Esophagus squamous epithelium (tissue), 5 donors: ENCODE measurements at regions not wholly inside any gene's neighbourhood (a gene's known extent, or its start where the extent isn't known, plus 50 kb on each side); places are given as distances from the start of the nearest gene placed in this dataset.
"Not testable (repeated sequence)": the region's sequence is repeated elsewhere in the genome, so short reads cannot be mapped to it uniquely, and the experiment has no call there.

ENCODE experiments used
- DNase-seq: peaks from one replicate; lab custom pipeline; 2025; lab: John Stamatoyannopoulos, UW
- H3K27ac ChIP-seq, 4 donors: fragments of 200-600 bp; sonication (generic); one replicate each; pipeline ENCODE4 v1.5.1; 2016 to 2019; ENCODE audit warnings: mild to moderate bottlenecking in 1 of 4
- H3K27me3 ChIP-seq, 4 donors: fragments of 200-600 bp; sonication (generic); 1 replicate in 3 of 4; 2 replicates in 1 of 4; pipeline versions ENCODE4 v1.5.1 to v1.6.0; 2017 to 2021; ENCODE audit warnings: antibody characterized with exemption in 1 of 4
- H3K36me3 ChIP-seq, 3 donors: fragments of 200-600 bp; sonication (generic); one replicate each; pipeline ENCODE4 v1.5.1; 2016 to 2019
- H3K4me1 ChIP-seq, 3 donors: fragments of 200-600 bp; sonication (generic); one replicate each; pipeline ENCODE4 v1.5.1; 2017 to 2019
- H3K4me3 ChIP-seq, 4 donors: fragments of 200-600 bp; sonication (generic); 1 replicate in 3 of 4; 2 replicates in 1 of 4; pipeline ENCODE4 v1.5.1; 2016 to 2019; ENCODE audit warnings: mild to moderate bottlenecking in 2 of 4, moderate library complexity in 1 of 4
- H3K9me3 ChIP-seq, 3 donors: fragments of 200-600 bp; sonication (generic); one replicate each; pipeline ENCODE4 v1.5.1; 2016 to 2019
- POLR2A ChIP-seq, 4 donors: fragments of 450-650 bp; IDR thresholded peaks; one replicate each; pipeline ENCODE4 v1.6.1; 2017; ENCODE audit warnings: antibody characterized with exemption in 4 of 4, mild to moderate bottlenecking in 4 of 4, moderate library complexity in 3 of 4
- WGBS, 2 donors: methylation state at CpG; one replicate each; pipeline ENCODE4 v1.1.5; 2018; 5-methylcytosine and 5-hydroxymethylcytosine counted together
- intact Hi-C: fragments of 100-400 bp; cut with DNase I; formaldehyde crosslinking; loops from one replicate; pipeline ENCODE4 v1.15.0; 2022
- TF ChIP-seq, protein P1 (sequence below), 6 experiments: fragments of 450-650 bp in 4 of 6; fragments of 200-600 bp in 2 of 6; sonication (generic) in 2 of 6; IDR thresholded peaks; one replicate each; pipeline ENCODE4 v1.5.1; 2016 to 2019; ENCODE audit warnings: antibody characterized with exemption in 6 of 6, mild to moderate bottlenecking in 4 of 6, moderate library complexity in 4 of 6
- donor health status: DM: yes; HTN: yes; CAD: no.

DNA sequence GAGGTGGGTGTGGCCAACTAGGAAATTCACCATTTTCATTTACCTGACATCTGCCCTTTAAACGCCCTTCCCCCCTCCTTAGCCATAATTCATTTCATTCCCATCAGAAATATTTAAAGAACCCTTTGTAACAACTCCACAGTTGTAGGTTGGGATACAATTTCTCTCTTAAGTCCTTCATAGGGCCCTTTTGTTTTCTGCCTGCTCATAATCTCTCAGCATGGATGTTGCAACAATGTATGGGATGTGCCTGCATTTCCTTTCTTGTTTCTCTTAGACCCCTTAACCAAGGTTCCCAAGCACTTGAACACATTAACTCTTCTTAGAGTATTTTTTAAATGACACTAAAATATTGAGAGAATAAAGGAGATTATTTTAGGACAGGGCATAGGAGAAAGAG is 51.7 kb upstream of the MYO10 start:
- Histone ChIP-seq H3K36me3 (no peaks in the 10 kb centered on the region), H3K27ac (no peak overlapping the region), H3K4me3 (no peak overlapping the region), H3K27me3 (no peaks in the 10 kb centered on the region), H3K9me3 (no peaks in the 10 kb centered on the region), H3K4me1 (no peaks in the 10 kb centered on the region)
- intact Hi-C loops: no loop called here
- 50 to 66% methylated on average over 1 of the region's 1 CpG for WGBS, 2 donors
- DNase-seq: no peak
- no peak for TF ChIP-seq POLR2A (IDR thresholded peaks at IDR 0.05)
- TF ChIP-seq, protein P1, sequence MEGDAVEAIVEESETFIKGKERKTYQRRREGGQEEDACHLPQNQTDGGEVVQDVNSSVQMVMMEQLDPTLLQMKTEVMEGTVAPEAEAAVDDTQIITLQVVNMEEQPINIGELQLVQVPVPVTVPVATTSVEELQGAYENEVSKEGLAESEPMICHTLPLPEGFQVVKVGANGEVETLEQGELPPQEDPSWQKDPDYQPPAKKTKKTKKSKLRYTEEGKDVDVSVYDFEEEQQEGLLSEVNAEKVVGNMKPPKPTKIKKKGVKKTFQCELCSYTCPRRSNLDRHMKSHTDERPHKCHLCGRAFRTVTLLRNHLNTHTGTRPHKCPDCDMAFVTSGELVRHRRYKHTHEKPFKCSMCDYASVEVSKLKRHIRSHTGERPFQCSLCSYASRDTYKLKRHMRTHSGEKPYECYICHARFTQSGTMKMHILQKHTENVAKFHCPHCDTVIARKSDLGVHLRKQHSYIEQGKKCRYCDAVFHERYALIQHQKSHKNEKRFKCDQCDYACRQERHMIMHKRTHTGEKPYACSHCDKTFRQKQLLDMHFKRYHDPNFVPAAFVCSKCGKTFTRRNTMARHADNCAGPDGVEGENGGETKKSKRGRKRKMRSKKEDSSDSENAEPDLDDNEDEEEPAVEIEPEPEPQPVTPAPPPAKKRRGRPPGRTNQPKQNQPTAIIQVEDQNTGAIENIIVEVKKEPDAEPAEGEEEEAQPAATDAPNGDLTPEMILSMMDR (IDR thresholded peaks at IDR 0.05): no peak

DNA sequence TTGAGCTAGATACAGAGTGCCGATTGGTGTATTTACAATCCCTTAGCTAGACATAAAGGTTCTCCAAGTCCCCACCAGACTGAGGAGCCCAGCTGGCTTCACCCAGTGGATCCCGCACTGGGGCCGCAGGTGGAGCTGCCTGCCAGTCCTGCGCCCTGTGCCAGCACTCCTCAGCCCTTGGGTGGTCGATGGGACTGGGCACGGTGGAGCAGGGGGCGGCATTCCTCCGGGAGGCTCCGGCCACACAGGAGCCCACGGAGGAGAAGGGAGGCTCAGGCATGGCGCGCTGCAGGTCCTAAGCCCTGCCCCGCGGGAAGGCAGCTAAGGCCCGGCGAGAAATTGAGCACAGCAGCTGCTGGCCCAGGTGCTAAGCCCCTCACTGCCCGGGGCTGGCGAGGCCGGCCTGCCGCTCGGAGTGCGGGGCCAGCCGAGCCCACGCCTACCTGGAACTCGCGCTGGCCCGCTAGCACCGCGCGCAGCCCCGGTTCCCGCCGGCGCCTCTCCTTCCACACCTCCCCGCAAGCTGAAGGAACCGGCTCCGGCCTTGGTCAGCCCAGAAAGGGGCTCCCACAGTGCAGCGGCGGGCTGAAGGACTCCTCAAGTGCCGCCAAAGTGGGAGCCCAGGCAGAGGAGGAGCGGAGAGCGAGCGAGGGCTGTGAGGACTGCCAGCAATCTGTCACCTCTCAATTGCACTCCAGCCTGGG is 54.9 kb upstream of the MYO10 start:
- DNase-seq, H3K4me3 ChIP-seq, H3K9me3 ChIP-seq, intact Hi-C loops, H3K4me1 ChIP-seq, H3K27me3 ChIP-seq, H3K27ac ChIP-seq, H3K36me3 ChIP-seq: not testable (repeated sequence)
- WGBS, 2 donors: 96% methylated on average over 6 of the region's 43 CpGs; no CpG with 5 or more reads in 1 of the 2 donors

DNA sequence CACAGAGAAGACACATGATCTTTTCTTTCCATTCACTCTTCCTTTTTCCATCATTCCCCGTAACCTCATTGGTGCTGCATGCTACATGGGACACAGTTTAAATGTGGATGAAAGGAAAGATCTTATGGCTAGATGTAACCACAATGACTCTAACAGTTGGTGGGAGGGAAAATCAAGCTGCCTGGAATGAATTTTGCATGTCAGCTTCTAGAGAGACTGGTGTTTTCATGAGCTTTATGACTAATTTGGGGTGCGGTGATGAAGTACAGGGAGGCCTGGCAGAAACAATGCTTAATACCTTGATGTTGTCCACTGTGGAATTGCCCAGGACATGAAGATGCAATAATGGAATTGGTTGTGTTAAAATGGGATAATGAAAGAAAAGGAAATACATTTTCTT is 55.9 kb upstream of the MYO10 start:
- TF ChIP-seq, protein P1 (IDR thresholded peaks at IDR 0.05): no peak
- TF ChIP-seq POLR2A (IDR thresholded peaks at IDR 0.05): no peak
- WGBS, 2 donors: 72 to 81% methylated on average over 2 of the region's 2 CpGs
- no peak overlapping the region for H3K27ac ChIP-seq
- no peaks in the 10 kb centered on the region for H3K4me1 ChIP-seq
- no peak for DNase-seq
- no peak overlapping the region for H3K4me3 ChIP-seq
- no peaks in the 10 kb centered on the region for H3K27me3 ChIP-seq
- no peaks in the 10 kb centered on the region for H3K9me3 ChIP-seq
- intact Hi-C loops: no loop called here
- H3K36me3 ChIP-seq: no peaks in the 10 kb centered on the region

DNA sequence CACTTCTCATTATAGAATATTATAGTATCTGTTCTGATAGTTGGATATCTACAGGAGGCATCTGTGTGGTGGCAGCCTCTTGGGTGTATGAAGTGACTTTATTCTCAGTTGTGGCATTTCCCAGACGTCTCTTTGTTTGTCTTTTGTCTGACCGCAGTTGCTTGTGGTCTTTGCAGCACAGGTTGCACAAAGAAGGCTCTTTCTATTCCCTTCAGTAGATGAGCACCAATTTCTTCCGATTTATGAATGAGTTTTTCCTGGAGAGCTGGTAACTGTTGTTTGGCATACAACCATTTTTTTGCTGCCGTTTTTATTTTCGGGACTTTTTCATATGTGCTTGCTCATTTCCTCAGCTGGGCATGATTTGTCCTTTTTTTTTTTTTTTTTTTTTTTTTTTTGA is 56.4 kb upstream of the MYO10 start:
- H3K4me1 ChIP-seq: no peaks in the 10 kb centered on the region
- intact Hi-C loops: no loop called here
- TF ChIP-seq, protein P1 (IDR thresholded peaks at IDR 0.05): no peak
- no peak for TF ChIP-seq POLR2A (IDR thresholded peaks at IDR 0.05)

DNA sequence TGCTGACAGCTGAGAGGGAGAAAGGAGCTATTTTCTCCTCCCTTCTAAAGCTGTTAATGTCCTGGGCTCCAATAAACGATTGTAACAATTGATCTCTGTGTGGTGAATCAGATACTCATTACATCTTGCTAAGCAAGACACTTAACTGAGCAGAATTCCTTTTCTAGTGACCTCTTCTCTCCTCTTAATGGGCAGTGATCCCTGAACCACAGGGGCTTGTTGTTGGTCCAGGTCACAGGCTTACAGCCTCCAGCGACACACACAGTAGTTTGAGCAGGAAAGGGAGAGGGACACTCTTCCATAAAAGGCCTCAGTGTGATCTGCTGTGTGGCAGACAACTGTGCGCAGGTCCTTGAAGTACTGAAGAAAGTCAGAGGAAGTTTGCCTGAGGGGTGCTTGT is 58.5 kb upstream of the MYO10 start:
- no peaks in the 10 kb centered on the region for H3K9me3 ChIP-seq
- H3K4me3 ChIP-seq: no peak overlapping the region
- H3K27ac ChIP-seq: no peak overlapping the region
- WGBS, 2 donors: 30 to 57% methylated on average over 1 to 3 of the region's 3 CpGs
- H3K27me3 ChIP-seq: no peaks in the 10 kb centered on the region
- no peak for TF ChIP-seq POLR2A (IDR thresholded peaks at IDR 0.05)
- TF ChIP-seq, protein P1 (IDR thresholded peaks at IDR 0.05): no peak
- no peaks in the 10 kb centered on the region for H3K36me3 ChIP-seq
- intact Hi-C loops: no loop called here
- H3K4me1 ChIP-seq: no peaks in the 10 kb centered on the region
- DNase-seq: no peak

More for the DNA sequence above, 56.4 kb upstream of the MYO10 start:
- Histone ChIP-seq H3K27me3 (no peaks in the 10 kb centered on the region), H3K36me3 (no peaks in the 10 kb centered on the region), H3K9me3 (no peaks in the 10 kb centered on the region), H3K4me3 (no peak overlapping the region), H3K27ac (no peak overlapping the region)
- 39 to 52% methylated on average over 5 of the region's 5 CpGs for WGBS, 2 donors
- no peak for DNase-seq
